ENCODE measurements at regions not wholly inside any gene's neighbourhood (a gene's known extent, or its start where the extent isn't known, plus 50 kb on each side); places are given as distances from the start of the nearest gene placed in this dataset.

- Histone ChIP-seq H3K36me3 (no peaks in the 10 kb centered on the region), H3K9me3 (no peaks in the 10 kb centered on the region)
Observed at GRCh38 chr7:118753479-118753878, 529.0 kb downstream of the ANKRD7 start.

GRCh38 chr7:118754608-118755007, 530.1 kb downstream of the ANKRD7 start:
- TF ChIP-seq POLR2A (IDR thresholded peaks at IDR 0.05): no peak
- TF ChIP-seq CTCF (IDR thresholded peaks at IDR 0.05 in 4 of 5, conservative IDR thresholded peaks at IDR 0.05 in 1 of 5): no peak
- Histone ChIP-seq H3K4me3 (no peak overlapping the region), H3K27me3 (no peaks in the 10 kb centered on the region), H3K36me3 (no peaks in the 10 kb centered on the region), H3K9me3 (no peaks in the 10 kb centered on the region), H3K27ac (no peak overlapping the region), H3K4me1 (no peaks in the 10 kb centered on the region)
- ATAC-seq (no peak), DNase-seq (no peak)
- intact Hi-C loops (cut with DNase I; ENCODE audit: low total_unique reads) (no loop called here), in situ Hi-C loops (cut with MboI; ENCODE audit: low sequenced_read_pairs in 4 of 4) (no loop called here)

More at GRCh38 chr7:118753479-118753878, 529.0 kb downstream of the ANKRD7 start:
- ATAC-seq (no peak), DNase-seq (no peak)
- Histone ChIP-seq H3K4me3 (no peak overlapping the region), H3K27me3 (no peaks in the 10 kb centered on the region), H3K4me1 (no peaks in the 10 kb centered on the region), H3K27ac (no peak overlapping the region)
- no peak for TF ChIP-seq CTCF (IDR thresholded peaks at IDR 0.05 in 4 of 5, conservative IDR thresholded peaks at IDR 0.05 in 1 of 5)
- TF ChIP-seq POLR2A (IDR thresholded peaks at IDR 0.05): no peak
- intact Hi-C loops (cut with DNase I; ENCODE audit: low total_unique reads): no loop called here
- in situ Hi-C loops (cut with MboI; ENCODE audit: low sequenced_read_pairs in 4 of 4): no loop called here

GRCh38 chr7:118755067-118755625, 530.6 kb downstream of the ANKRD7 start:
- intact Hi-C loops (cut with DNase I; ENCODE audit: low total_unique reads) (no loop called here), in situ Hi-C loops (cut with MboI; ENCODE audit: low sequenced_read_pairs in 4 of 4) (no loop called here)
- Histone ChIP-seq H3K27ac (no peak overlapping the region), H3K27me3 (no peaks in the 10 kb centered on the region), H3K9me3 (no peaks in the 10 kb centered on the region), H3K4me1 (no peaks in the 10 kb centered on the region), H3K36me3 (no peaks in the 10 kb centered on the region), H3K4me3 (no peak overlapping the region)
- TF ChIP-seq CTCF (IDR thresholded peaks at IDR 0.05 in 4 of 5, conservative IDR thresholded peaks at IDR 0.05 in 1 of 5) (no peak), POLR2A (IDR thresholded peaks at IDR 0.05) (no peak)
- DNase-seq (no peak), ATAC-seq (no peak)

- no peak for DNase-seq
- Histone ChIP-seq H3K9me3 (no peaks in the 10 kb centered on the region), H3K27ac (no peak overlapping the region), H3K36me3 (no peaks in the 10 kb centered on the region), H3K4me3 (no peak overlapping the region), H3K27me3 (no peaks in the 10 kb centered on the region), H3K4me1 (no peaks in the 10 kb centered on the region)
- TF ChIP-seq POLR2A (IDR thresholded peaks at IDR 0.05): no peak
- no peak for ATAC-seq
- intact Hi-C loops (cut with DNase I; ENCODE audit: low total_unique reads) (no loop called here), in situ Hi-C loops (cut with MboI; ENCODE audit: low sequenced_read_pairs in 4 of 4) (no loop called here)
Observed at GRCh38 chr7:118757066-118757465, 532.6 kb downstream of the ANKRD7 start.

- Histone ChIP-seq H3K36me3 (no peaks in the 10 kb centered on the region), H3K27me3 (no peaks in the 10 kb centered on the region), H3K27ac (no peak overlapping the region), H3K9me3 (no peaks in the 10 kb centered on the region), H3K4me3 (no peak overlapping the region), H3K4me1 (no peaks in the 10 kb centered on the region)
- ATAC-seq (no peak), DNase-seq (no peak)
- intact Hi-C loops (cut with DNase I; ENCODE audit: low total_unique reads) (no loop called here), in situ Hi-C loops (cut with MboI; ENCODE audit: low sequenced_read_pairs in 4 of 4) (no loop called here)
- TF ChIP-seq POLR2A (IDR thresholded peaks at IDR 0.05) (no peak), CTCF (IDR thresholded peaks at IDR 0.05 in 4 of 5, conservative IDR thresholded peaks at IDR 0.05 in 1 of 5) (no peak)
Observed at GRCh38 chr7:118758582-118758981, 534.1 kb downstream of the ANKRD7 start.

Data from gastrocnemius medialis (tissue), 4 donors.